ENCODE measurements at regions not wholly inside any gene's neighbourhood (a gene's known extent, or its start where the extent isn't known, plus 50 kb on each side); places are given as distances from the start of the nearest gene placed in this dataset.

GRCh38 chr3:61497463-61497862 lies 63.9 kb upstream of the PTPRG start:
- no peak for DNase-seq (ENCODE audit: low read depth)
- H3K4me3 ChIP-seq (replicated peaks; ENCODE audit: low read depth, low read length) = no peak overlapping the region
- TF ChIP-seq CTCF (IDR thresholded peaks at IDR 0.05; ENCODE audit: low read length, missing control alignments) = no peak

- DNase-seq (ENCODE audit: low read depth) = no peak
- no peak overlapping the region for H3K4me3 ChIP-seq (replicated peaks; ENCODE audit: low read depth, low read length)
- TF ChIP-seq CTCF (IDR thresholded peaks at IDR 0.05; ENCODE audit: low read length, missing control alignments) = no peak
Observed at GRCh38 chr3:61505197-61505596, 56.2 kb upstream of the PTPRG start.

GRCh38 chr3:61507946-61508345 lies 53.4 kb upstream of the PTPRG start:
- H3K4me3 ChIP-seq (replicated peaks; ENCODE audit: low read depth, low read length) = no peak overlapping the region
- no peak for TF ChIP-seq CTCF (IDR thresholded peaks at IDR 0.05; ENCODE audit: low read length, missing control alignments)
- DNase-seq (ENCODE audit: low read depth) = no peak

Data from fibroblast of pulmonary artery (primary cell).